Neural cell (in vitro differentiated cells): ENCODE measurements at regions not wholly inside any gene's neighbourhood (a gene's known extent, or its start where the extent isn't known, plus 50 kb on each side); places are given as distances from the start of the nearest gene placed in this dataset.

ENCODE experiments used
- H2AFZ ChIP-seq: fragments of 200-600, 300-800 bp; sonication (generic), shearing (Covaris generic); 2 replicates; pipeline ENCODE4 v1.6.0; 2014; ENCODE audit warnings: low read depth, mild to moderate bottlenecking, antibody characterized with exemption, low read length, moderate library complexity
- H3F3A ChIP-seq: fragments of 200-600 bp; shearing (Covaris generic); 2 replicates; pipeline ENCODE4 v1.6.1; 2016; ENCODE audit warnings: mild to moderate bottlenecking, moderate library complexity, mixed read lengths, antibody characterized with exemption, low read length; ENCODE audit not compliant: insufficient read depth, poor library complexity, severe bottlenecking
- H3K27ac ChIP-seq: fragments of 200-600, 300-800 bp; sonication (generic), shearing (Covaris generic); 2 replicates; pipeline ENCODE4 v1.5.1; 2014; ENCODE audit warnings: mild to moderate bottlenecking, low read length, moderate library complexity
- H3K27me3 ChIP-seq: fragments of 300-800, 200-600 bp; sonication (generic), shearing (Covaris generic); 2 replicates; pipeline ENCODE4 v1.6.0; 2014; ENCODE audit warnings: mild to moderate bottlenecking, low read depth, low read length, moderate library complexity; ENCODE audit not compliant: insufficient read depth
- H3K36me3 ChIP-seq: fragments of 300-800, 200-600 bp; sonication (generic), shearing (Covaris generic); 2 replicates; pipeline ENCODE4 v1.5.1; 2014; ENCODE audit warnings: mild to moderate bottlenecking, antibody characterized with exemption, low read length, moderate library complexity; ENCODE audit not compliant: insufficient read depth
- H3K4me2 ChIP-seq: fragments of 300-800, 200-600 bp; sonication (generic), shearing (Covaris generic); 2 replicates; pipeline ENCODE4 v1.6.0; 2014; ENCODE audit warnings: mild to moderate bottlenecking, low read length
- H3K4me3 ChIP-seq: fragments of 300-800, 200-600 bp; sonication (generic), shearing (Covaris generic); 2 replicates; pipeline ENCODE4 v1.5.1; 2014; ENCODE audit warnings: mild to moderate bottlenecking, low read length, moderate library complexity
- H3K79me2 ChIP-seq: fragments of 200-600 bp; shearing (Covaris generic); replicated peaks from 2 replicates; pipeline ENCODE4 v1.6.0; 2014; ENCODE audit warnings: mild to moderate bottlenecking, low read length, moderate library complexity; ENCODE audit not compliant: insufficient read depth
- H3K9ac ChIP-seq: fragments of 300-800, 200-600 bp; sonication (generic), shearing (Covaris generic); 2 replicates; pipeline ENCODE4 v1.6.1; 2016; ENCODE audit warnings: mild to moderate bottlenecking, low read length, mixed read lengths
- H3K9me2 ChIP-seq: fragments of 200-600 bp; shearing (Covaris generic); 2 replicates; pipeline ENCODE4 v1.6.1; 2016; ENCODE audit warnings: mild to moderate bottlenecking, low read length, mixed read lengths; ENCODE audit not compliant: insufficient read depth
- H3K9me3 ChIP-seq: fragments of 200-600, 300-800 bp; sonication (generic), shearing (Covaris generic); 2 replicates; pipeline ENCODE4 v1.6.1; 2016; ENCODE audit warnings: mild to moderate bottlenecking, mixed run types, low read length, moderate library complexity, mixed read lengths
- H4K20me1 ChIP-seq: fragments of 200-600 bp; shearing (Covaris generic); 2 replicates; pipeline ENCODE4 v1.6.1; 2016; ENCODE audit warnings: mild to moderate bottlenecking, mixed run types; ENCODE audit not compliant: insufficient read depth
- CTCF ChIP-seq: fragments of 450-650 bp; IDR thresholded peaks from 2 replicates; pipeline ENCODE4 v1.5.1; 2014; ENCODE audit warnings: antibody characterized with exemption, mild to moderate bottlenecking, moderate library complexity; ENCODE audit not compliant: poor library complexity, severe bottlenecking
- EP300 ChIP-seq: fragments of 450-650 bp; conservative IDR thresholded peaks from 2 replicates; pipeline ENCODE4 v1.6.1; 2014; ENCODE audit warnings: antibody characterized with exemption, mild to moderate bottlenecking, moderate library complexity; ENCODE audit not compliant: poor library complexity, severe bottlenecking
- EZH2 ChIP-seq: fragments of 200-600, 300-800 bp; shearing (Covaris generic), sonication (generic); IDR thresholded peaks from 2 replicates; pipeline ENCODE4 v1.6.1; 2014; ENCODE audit warnings: antibody characterized with exemption, low read length, borderline replicate concordance, mild to moderate bottlenecking; ENCODE audit not compliant: insufficient read depth, poor library complexity, severe bottlenecking
- MXI1 ChIP-seq: fragments of 450-650 bp; conservative IDR thresholded peaks from 2 replicates; pipeline ENCODE4 v1.6.1; 2014; ENCODE audit warnings: antibody characterized with exemption, mild to moderate bottlenecking; ENCODE audit not compliant: poor library complexity, severe bottlenecking
- POLR2AphosphoS5 ChIP-seq: IDR thresholded peaks from 2 replicates; pipeline ENCODE4 v1.6.1; 2012
- RAD21 ChIP-seq: fragments of 450-650 bp; conservative IDR thresholded peaks from 2 replicates; pipeline ENCODE4 v1.6.1; 2014; ENCODE audit warnings: antibody characterized with exemption, mild to moderate bottlenecking, moderate library complexity
- SMC3 ChIP-seq: fragments of 450-650 bp; conservative IDR thresholded peaks from 2 replicates; pipeline ENCODE4 v1.6.1; 2014; ENCODE audit warnings: antibody characterized with exemption, mild to moderate bottlenecking, moderate library complexity; ENCODE audit not compliant: poor library complexity
- TAF1 ChIP-seq: IDR thresholded peaks from 2 replicates; pipeline ENCODE4 v1.6.1; 2012; ENCODE audit warnings: low read depth
- TF ChIP-seq, protein P1 (sequence below): IDR thresholded peaks from 2 replicates; pipeline ENCODE4 v1.6.1; 2012; ENCODE audit warnings: borderline replicate concordance

- Histone ChIP-seq H3K9ac (no peak overlapping the region), H3K9me3 (no peaks in the 10 kb centered on the region), H3K4me2 (no peak overlapping the region), H3K27me3 (no peaks in the 10 kb centered on the region), H3K36me3 (no peaks in the 10 kb centered on the region), H4K20me1 (no peaks in the 10 kb centered on the region), H2AFZ (no peak overlapping the region), H3K9me2 (no peaks in the 10 kb centered on the region), H3K79me2 (no peaks in the 10 kb centered on the region), H3K27ac (no peak overlapping the region), H3F3A (no peaks in the 10 kb centered on the region), H3K4me3 (no peak overlapping the region)
- TF ChIP-seq EZH2 (no peak), CTCF (no peak), SMC3 (no peak), MXI1 (no peak)
- TF ChIP-seq, protein P1, sequence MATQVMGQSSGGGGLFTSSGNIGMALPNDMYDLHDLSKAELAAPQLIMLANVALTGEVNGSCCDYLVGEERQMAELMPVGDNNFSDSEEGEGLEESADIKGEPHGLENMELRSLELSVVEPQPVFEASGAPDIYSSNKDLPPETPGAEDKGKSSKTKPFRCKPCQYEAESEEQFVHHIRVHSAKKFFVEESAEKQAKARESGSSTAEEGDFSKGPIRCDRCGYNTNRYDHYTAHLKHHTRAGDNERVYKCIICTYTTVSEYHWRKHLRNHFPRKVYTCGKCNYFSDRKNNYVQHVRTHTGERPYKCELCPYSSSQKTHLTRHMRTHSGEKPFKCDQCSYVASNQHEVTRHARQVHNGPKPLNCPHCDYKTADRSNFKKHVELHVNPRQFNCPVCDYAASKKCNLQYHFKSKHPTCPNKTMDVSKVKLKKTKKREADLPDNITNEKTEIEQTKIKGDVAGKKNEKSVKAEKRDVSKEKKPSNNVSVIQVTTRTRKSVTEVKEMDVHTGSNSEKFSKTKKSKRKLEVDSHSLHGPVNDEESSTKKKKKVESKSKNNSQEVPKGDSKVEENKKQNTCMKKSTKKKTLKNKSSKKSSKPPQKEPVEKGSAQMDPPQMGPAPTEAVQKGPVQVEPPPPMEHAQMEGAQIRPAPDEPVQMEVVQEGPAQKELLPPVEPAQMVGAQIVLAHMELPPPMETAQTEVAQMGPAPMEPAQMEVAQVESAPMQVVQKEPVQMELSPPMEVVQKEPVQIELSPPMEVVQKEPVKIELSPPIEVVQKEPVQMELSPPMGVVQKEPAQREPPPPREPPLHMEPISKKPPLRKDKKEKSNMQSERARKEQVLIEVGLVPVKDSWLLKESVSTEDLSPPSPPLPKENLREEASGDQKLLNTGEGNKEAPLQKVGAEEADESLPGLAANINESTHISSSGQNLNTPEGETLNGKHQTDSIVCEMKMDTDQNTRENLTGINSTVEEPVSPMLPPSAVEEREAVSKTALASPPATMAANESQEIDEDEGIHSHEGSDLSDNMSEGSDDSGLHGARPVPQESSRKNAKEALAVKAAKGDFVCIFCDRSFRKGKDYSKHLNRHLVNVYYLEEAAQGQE = no peak
These were observed 151.8 kb downstream of the MIS18A start for GRCh38 chr21:32127081-32127480.

DNA sequence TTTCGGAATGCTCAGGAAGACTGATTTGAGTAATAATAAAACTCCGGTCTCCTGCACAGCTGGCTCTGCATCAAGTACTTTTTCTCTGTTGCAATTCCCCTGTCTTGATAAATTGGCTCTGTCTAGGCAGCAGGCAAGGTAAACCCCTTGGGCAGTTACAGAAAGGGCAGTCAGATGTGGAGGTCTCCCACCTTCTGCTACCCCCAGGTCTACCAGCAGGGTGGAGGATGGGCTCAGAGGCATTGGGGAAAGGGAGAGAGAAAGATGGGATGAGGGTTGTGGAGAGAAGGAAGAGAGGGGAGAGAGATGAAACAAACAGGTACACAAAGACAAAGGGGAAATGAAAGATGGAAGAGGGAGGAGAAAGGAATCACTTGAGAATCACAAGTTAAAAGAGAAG, 156.8 kb downstream of the MIS18A start:
- H2AFZ ChIP-seq = no peak overlapping the region
- H3K27me3 ChIP-seq = no peaks in the 10 kb centered on the region
- H3K36me3 ChIP-seq = no peaks in the 10 kb centered on the region

More for the DNA sequence above, 156.8 kb downstream of the MIS18A start:
- no peaks in the 10 kb centered on the region for H3K9me2 ChIP-seq
- no peak overlapping the region for H3K4me2 ChIP-seq
- no peaks in the 10 kb centered on the region for H3K9me3 ChIP-seq
- H3K27ac ChIP-seq = no peak overlapping the region
- H3K9ac ChIP-seq = no peak overlapping the region
- TF ChIP-seq CTCF = no peak
- no peak for TF ChIP-seq MXI1
- TF ChIP-seq POLR2AphosphoS5 = no peak
- TF ChIP-seq EP300 = no peak
- no peak for TF ChIP-seq EZH2
- no peak for TF ChIP-seq SMC3
- TF ChIP-seq RAD21 = no peak
- TF ChIP-seq, protein P1 = no peak
- no peak for TF ChIP-seq TAF1
- no peaks in the 10 kb centered on the region for H3K79me2 ChIP-seq
- no peaks in the 10 kb centered on the region for H3F3A ChIP-seq
- H3K4me3 ChIP-seq = no peak overlapping the region
- H4K20me1 ChIP-seq = no peaks in the 10 kb centered on the region
